NCI-H510A (cell line): ENCODE measurements at regions not wholly inside any gene's neighbourhood (a gene's known extent, or its start where the extent isn't known, plus 50 kb on each side); places are given as distances from the start of the nearest gene placed in this dataset.
"Not testable (repeated sequence)": the region's sequence is repeated elsewhere in the genome, so short reads cannot be mapped to it uniquely, and the experiment has no call there.

Source experiments
- DNase-seq: peaks from one replicate; lab custom pipeline; 2025; lab: John Stamatoyannopoulos, UW

DNA sequence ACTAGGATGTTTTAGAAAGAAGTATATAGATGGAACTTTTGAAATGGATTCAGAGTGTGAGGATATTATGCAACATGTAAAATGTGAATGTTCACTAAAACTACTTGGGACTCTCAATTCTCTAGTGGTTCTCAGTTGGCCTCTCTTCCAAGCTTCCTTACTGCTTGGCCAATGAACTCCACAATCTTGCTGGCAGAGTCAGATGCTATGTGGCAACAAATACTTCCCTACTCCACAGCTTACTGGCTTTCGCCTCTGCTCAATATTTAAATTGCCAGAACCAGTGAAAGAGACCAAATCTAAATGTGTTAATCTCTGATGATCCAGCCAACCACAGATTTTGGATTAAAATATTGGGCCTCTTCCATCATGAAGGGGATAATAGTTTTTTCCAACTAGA is 138.4 kb downstream of the HTR1B start:
- no peak for DNase-seq

DNA sequence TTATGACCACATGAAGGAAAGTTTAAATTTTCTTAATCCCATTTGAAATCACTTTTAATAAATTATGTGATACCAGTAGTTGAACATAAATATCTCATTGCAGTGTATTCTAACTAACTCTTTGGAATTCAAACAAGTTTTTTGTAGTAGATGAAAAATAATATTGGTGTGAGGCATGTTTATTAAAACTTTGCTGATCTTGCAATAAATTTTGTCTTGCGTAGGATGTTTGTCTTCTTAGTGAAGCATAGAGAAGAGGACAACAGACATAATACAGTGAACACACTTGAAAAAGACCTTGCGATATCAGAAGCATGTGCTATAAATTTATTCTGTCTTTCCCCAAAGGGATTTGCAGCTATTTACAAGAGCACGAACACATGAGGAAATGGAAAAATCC is 140.7 kb downstream of the HTR1B start:
- DNase-seq, result no peak

DNA sequence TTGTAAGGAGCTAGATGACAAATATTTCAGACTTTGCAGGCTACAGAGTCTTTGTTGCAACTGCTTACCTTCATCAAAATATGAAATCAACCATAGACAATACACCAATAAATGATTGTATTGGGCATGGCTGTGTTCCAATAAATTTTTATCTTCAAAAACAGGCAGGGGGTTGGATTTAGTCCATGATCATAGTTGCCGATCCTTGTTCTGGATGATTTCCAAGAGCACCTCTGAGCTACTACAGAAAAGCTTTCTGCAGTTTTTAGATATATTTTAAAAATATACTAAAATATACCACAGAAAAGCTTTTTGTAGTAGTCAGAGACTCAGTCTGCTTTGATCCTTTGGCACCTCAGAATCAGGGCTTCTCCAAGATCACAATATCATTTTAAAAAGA is 145.0 kb downstream of the HTR1B start:
- DNase-seq, result no peak

GRCh38 chr6:77313595-77313994 is 149.7 kb downstream of the HTR1B start:
- no peak for DNase-seq

- DNase-seq, result no peak
These were observed 163.4 kb downstream of the HTR1B start for GRCh38 chr6:77299931-77300330.

DNA sequence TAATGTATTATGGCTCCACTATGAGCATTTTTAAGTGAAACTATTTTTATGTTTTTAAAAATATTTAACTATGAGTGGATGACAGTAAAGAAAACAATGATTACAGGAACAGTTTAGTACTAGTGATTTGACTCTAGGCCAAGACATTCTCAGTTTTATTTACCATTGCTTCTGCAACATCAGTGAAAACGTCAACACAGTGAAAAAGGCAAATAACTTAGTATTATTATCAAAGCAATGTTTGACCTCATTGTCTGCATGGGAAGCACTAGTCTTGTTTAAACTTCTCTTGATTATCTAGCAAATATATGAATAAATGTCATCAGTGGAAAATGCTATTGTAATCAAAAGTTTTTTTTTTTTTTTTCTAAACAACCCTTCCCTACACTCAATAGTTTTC is 165.0 kb downstream of the HTR1B start:
- DNase-seq, result no peak

GRCh38 chr6:77292564-77293546 is 170.4 kb downstream of the HTR1B start:
- DNase-seq, result no peak

DNA sequence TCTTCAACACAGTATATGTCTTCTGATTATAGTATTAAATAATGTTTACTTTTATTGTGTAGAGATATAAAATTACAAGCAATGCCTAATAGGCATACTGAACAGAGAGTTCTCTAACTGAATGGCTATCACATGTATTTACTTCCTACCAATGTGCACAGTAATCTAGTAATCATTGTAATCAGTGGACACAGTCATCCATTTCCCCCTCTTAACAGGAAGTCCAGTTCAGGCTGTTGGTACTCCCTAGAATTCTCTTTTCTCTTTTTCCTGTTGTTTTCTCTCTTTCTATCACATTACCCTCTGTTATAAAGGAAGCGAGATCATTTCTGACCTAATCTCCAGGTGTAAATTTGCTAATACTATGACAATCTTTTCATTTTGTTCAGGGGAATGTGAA is 172.5 kb downstream of the HTR1B start:
- DNase-seq, result no peak

DNA sequence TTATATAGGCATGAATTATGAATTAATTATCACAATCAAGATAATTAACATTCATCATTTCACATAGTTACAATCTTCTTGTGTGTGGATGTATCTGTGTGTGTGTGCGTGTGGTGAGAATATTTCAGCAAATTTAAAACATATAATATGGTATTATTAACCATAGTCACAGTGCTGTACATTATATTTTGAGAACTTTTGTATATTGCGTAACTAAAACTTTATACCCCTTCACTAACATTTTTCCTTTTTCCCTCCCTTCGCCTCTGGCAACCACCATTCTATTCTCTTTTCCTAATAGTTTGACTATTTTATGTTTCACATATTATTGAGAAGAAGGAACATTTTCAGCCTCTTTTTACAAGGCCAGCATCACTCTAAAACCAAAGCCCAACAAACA is 176.8 kb downstream of the HTR1B start:
- DNase-seq, result no peak

GRCh38 chr6:77273929-77274328 is 189.4 kb downstream of the HTR1B start:
- no peak for DNase-seq

- DNase-seq, result no peak
These were observed 198.3 kb downstream of the HTR1B start for GRCh38 chr6:77264970-77265369.

- DNase-seq, result no peak
These were observed 200.3 kb downstream of the HTR1B start for GRCh38 chr6:77263003-77263402.

DNA sequence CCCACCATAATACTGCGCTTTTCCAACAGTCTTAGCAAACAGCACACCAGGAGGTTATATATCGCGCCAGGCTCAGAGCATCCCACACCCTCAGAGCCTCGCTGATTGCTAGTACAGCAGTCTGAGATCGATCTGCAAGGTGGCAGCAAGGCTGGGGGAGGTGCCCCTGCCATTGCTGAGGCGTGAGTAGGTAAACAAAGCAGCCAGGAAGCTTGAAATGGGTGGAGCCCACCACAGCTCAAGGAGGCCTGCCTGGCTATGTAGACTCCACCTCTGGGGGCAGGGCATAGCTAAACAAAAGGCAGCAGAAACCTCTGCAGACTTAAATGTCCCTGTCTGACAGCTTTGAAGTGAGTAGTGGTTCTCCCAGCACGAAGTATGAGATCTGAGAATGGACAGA is 211.5 kb downstream of the HTR1B start:
- not testable (repeated sequence) for DNase-seq

DNA sequence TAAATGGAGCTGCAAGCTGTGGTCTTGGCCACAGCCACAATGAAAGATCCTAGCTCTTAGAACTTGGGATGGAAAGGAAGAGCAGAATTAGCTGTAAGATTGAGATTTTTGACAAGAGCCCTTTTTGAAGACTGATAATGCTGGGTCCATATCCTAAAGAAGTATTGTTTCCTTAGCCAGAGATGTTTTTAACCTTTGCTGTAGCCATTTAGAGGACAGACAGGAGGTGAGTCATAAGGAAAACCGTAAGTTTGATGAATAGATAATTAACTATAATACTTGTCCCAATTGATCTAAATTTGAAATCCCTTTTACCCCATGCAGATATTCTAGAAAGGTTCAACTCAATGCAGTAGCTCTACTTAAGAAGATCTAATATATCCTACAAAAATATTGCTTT is 213.7 kb downstream of the HTR1B start:
- DNase-seq, result no peak

DNA sequence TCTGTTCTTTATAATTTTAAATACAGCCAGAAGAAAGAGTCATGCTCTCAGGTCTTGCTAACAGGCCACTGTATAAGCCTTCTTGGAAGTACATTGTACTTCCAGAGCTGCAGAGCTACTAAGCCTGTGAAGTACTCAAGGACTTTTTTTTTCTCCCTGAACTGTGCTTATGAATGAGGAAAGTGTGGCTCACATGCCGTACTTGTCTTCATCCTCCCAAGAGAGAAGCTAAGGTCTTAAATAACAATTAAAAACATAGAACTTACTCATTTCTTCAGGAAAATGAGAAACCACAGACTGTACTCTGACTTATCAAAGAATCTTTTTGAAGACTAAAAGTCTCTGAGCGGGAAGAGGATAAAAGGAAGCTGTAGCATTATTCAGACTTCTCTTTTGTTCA is 218.3 kb downstream of the HTR1B start:
- DNase-seq, result no peak

GRCh38 chr6:77231438-77232305 is 231.6 kb downstream of the HTR1B start:
- no peak for DNase-seq

DNA sequence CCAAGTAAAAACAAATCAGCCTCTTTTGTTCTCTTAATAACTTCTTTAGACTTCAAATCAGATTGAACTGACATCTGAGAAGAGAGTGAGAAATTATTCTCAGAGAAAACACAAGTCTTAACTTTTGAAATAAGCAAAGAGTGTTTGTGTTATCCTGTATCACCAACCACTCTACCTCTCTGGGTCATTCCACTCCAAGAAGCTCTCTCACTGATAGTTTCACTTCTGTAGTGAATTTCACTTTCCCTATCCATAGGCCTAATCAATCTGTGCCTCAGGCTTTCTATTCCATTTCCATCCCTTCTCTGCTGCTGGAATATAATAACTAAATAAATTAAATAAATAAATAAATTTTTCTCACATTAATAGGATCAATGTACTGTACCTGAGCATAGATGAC is 235.0 kb downstream of the HTR1B start:
- DNase-seq, result no peak

DNA sequence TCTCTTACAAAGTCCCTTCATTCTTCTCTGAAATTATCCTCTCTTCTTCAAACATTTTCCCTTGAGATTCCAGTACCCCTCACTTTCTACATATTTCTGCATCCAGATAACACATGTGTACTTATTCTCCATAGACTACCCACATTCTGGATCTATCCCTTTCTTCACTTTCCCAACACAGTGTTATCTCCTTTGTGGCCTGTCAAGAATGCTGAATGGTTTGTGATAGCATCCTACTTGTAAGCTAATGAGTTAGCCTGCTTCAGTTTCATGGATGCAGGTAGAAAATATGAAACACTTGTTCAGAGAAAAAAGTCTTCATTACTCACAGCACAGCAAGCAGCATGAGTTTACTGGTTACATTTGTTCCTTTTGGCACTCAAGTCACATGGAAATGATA is 245.4 kb downstream of the HTR1B start:
- no peak for DNase-seq

- no peak for DNase-seq
These were observed 257.4 kb downstream of the HTR1B start for GRCh38 chr6:77205936-77206335.

DNA sequence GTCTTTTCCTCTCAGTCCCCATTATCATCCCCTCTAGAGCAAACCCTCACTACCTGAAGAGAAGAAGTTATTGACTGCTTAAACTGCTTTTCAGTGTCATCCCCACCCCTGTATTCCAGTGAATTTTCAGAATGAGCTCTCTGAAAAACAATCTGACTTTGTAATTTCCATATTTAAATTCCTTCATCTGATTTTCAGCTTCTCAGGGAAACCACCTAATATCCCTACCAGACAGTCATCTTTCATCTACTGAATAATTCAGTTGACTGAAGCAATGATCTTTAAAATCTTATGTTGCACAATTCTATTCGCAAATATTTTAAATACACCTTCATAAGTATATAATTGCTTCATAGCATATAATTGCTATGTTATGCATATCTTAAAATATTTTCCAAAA is 258.7 kb downstream of the HTR1B start:
- no peak for DNase-seq

DNA sequence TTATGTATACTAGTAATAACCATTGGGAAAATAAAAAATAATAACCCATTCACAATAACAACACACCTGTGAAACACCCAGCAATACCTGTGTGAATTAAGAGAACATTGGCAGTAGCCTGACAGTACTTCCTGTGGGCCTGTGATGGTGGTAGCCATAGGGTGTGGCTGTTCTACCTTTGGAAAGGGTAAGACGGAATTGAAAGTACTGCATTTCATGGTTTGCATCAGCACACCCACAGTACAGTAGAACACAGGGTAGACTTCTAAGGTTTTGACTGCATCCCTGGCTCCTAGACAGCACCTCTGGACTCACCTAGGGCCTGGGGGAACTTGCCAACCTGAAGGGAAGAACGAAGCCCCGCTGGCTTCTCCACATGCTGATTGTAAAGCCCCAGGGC is 279.8 kb downstream of the HTR1B start:
- no peak for DNase-seq

GRCh38 chr6:77181749-77182148 is 281.5 kb downstream of the HTR1B start:
- no peak for DNase-seq

- no peak for DNase-seq
These were observed 283.0 kb downstream of the HTR1B start for GRCh38 chr6:77180326-77180725.
